Common myeloid progenitor, CD34-positive (primary cell): ENCODE measurements at regions not wholly inside any gene's neighbourhood (a gene's known extent, or its start where the extent isn't known, plus 50 kb on each side); places are given as distances from the start of the nearest gene placed in this dataset.

ENCODE experiments used
- CTCF ChIA-PET: fragments of 350-600 bp; sonication (Branson Sonifier 250); formaldehyde crosslinking; loops from one replicate; lab custom pipeline; 2021; ENCODE audit warnings: antibody characterized with exemption; lab: Charles Lee
- POLR2A ChIA-PET: fragments of 350-600 bp; sonication (Branson Sonifier 250); formaldehyde crosslinking; loops from one replicate; lab custom pipeline; 2021; ENCODE audit warnings: antibody characterized with exemption; lab: Charles Lee
- DNase-seq, 3 donors: peaks; one replicate each; pipeline versions ENCODE4 v3.0.0 to v3.0.0-alpha.2; 2013
- H3K27ac ChIP-seq, 2 experiments: 1 replicate in 1 of 2; 2 replicates in 1 of 2; pipeline ENCODE4 v1.7.0; 2013; ENCODE audit warnings: inconsistent platforms in 2 of 2, low read length in 2 of 2, mild to moderate bottlenecking in 2 of 2, low read depth in 1 of 2, moderate library complexity in 1 of 2; ENCODE audit not compliant: severe bottlenecking in 2 of 2, insufficient read depth in 1 of 2, poor library complexity in 1 of 2
- H3K27me3 ChIP-seq, 5 experiments: replicated peaks in 2 of 5; 1 replicate in 3 of 5; 2 replicates in 2 of 5; pipeline versions ENCODE4 v1.6.1 to v1.7.0; 2013; ENCODE audit warnings: low read length in 4 of 5, mild to moderate bottlenecking in 2 of 5, moderate library complexity in 2 of 5, inconsistent platforms in 1 of 5; ENCODE audit not compliant: insufficient read depth in 5 of 5, control insufficient read depth in 4 of 5
- H3K36me3 ChIP-seq, 4 experiments: 1 replicate in 2 of 4; 2 replicates in 2 of 4; pipeline versions ENCODE4 v1.6.1 to v1.7.0; 2013; ENCODE audit warnings: low read length in 3 of 4, control low read depth in 1 of 4, mild to moderate bottlenecking in 1 of 4; ENCODE audit not compliant: control insufficient read depth in 4 of 4, insufficient read depth in 4 of 4
- H3K4me1 ChIP-seq, 4 experiments: 1 replicate in 3 of 4; 2 replicates in 1 of 4; pipeline versions ENCODE4 v1.6.1 to v1.7.1; 2013; ENCODE audit warnings: low read length in 3 of 4, mild to moderate bottlenecking in 3 of 4, control low read depth in 1 of 4, inconsistent platforms in 1 of 4, moderate library complexity in 1 of 4; ENCODE audit not compliant: control insufficient read depth in 4 of 4, insufficient read depth in 4 of 4; ENCODE audit errors: control extremely low read depth in 1 of 4
- H3K4me3 ChIP-seq, 7 experiments: 1 replicate in 4 of 7; 2 replicates in 3 of 7; pipeline versions ENCODE4 v1.5.1 to v1.7.0; 2013; ENCODE audit warnings: mild to moderate bottlenecking in 7 of 7, low read length in 6 of 7, moderate library complexity in 6 of 7, inconsistent platforms in 2 of 7, low read depth in 2 of 7, control low read depth in 1 of 7; ENCODE audit not compliant: insufficient read depth in 4 of 7, control insufficient read depth in 1 of 7; ENCODE audit errors: extremely low read depth in 1 of 7
- H3K9me3 ChIP-seq, 5 experiments: 1 replicate in 4 of 5; 2 replicates in 1 of 5; pipeline versions ENCODE4 v1.6.1 to v1.7.1; 2013; ENCODE audit warnings: low read length in 4 of 5, mild to moderate bottlenecking in 2 of 5, inconsistent platforms in 1 of 5, low read depth in 1 of 5, moderate library complexity in 1 of 5; ENCODE audit not compliant: control insufficient read depth in 4 of 5, insufficient read depth in 2 of 5; ENCODE audit errors: control extremely low read depth in 1 of 5
- WGBS: methylation state at CpG from one replicate; pipeline ENCODE4 v1.1.5; 2013; ENCODE audit not compliant: insufficient coverage; 5-methylcytosine and 5-hydroxymethylcytosine counted together

DNA sequence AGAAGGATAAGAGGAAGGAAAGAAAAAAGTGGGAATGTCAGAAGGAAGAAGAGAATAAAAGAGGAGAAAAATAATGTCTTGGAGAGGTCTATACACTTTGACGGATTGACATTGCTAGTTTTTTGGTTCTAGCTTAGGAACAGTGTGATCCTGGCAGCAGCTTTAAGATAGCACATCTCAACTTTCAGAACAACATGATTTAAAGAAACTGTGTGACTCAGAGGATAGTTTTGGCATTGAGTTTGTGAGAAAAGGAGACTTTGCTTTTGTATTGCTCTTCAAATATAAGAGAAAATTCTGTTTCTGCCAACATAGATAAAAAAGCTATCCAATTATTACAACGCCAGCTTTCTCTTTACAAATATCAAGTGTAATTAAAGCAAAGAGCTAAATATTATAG is 260.7 kb upstream of the ARRDC3 start:
- CTCF ChIA-PET = no interaction called here
- peaks cover 0 to 3% (median 0%) of the 10 kb centered on the region in 5 experiments for H3K27me3 ChIP-seq
- no peak for DNase-seq
- no peaks in the 10 kb centered on the region for H3K36me3 ChIP-seq
- WGBS = 100% methylated on average over 1 of the region's 2 CpGs
- no peak overlapping the region for H3K4me3 ChIP-seq
- no peaks in the 10 kb centered on the region for H3K4me1 ChIP-seq
- POLR2A ChIA-PET = interaction anchor here (0.5 kb wide), 1 partner anchor 1516 kb away, joined by 3 read pairs; no protein-coding TSS in a partner anchor
- no peaks in the 10 kb centered on the region for H3K9me3 ChIP-seq
- H3K27ac ChIP-seq = no peak overlapping the region

DNA sequence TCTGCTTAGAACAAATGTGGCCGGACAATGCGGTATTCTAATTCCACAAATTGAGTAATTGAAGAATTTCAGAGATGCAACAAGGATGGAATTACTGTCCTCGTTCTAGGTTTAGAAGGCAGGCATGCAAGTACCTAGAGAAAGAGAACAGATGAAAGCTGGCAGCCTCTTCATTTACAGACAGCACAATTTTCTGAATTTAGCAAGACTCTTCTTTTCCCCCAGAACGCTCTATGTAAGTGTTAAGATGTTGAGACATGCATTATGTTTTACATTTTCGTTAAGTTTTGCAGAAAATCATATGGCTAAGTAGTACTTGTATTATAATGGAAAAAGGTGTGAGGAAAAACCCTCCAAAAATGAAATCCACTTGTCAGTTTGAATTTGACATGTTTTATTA is 259.5 kb upstream of the ARRDC3 start:
- ChIA-PET CTCF (interaction anchor here (1.5 to 1.7 kb wide), 3 partner anchors 10 to 144 kb away, joined by 5 to 8 read pairs (median 5); no protein-coding TSS in a partner anchor), POLR2A (no interaction called here)
- 97% methylated on average over 3 of the region's 5 CpGs for WGBS
- H3K36me3 ChIP-seq = no peaks in the 10 kb centered on the region
- peaks cover 0 to 3% (median 0%) of the 10 kb centered on the region in 5 experiments for H3K27me3 ChIP-seq
- no peak overlapping the region for H3K27ac ChIP-seq
- no peak overlapping the region for H3K4me3 ChIP-seq
- no peaks in the 10 kb centered on the region for H3K9me3 ChIP-seq
- DNase-seq = no peak
- H3K4me1 ChIP-seq = no peaks in the 10 kb centered on the region

DNA sequence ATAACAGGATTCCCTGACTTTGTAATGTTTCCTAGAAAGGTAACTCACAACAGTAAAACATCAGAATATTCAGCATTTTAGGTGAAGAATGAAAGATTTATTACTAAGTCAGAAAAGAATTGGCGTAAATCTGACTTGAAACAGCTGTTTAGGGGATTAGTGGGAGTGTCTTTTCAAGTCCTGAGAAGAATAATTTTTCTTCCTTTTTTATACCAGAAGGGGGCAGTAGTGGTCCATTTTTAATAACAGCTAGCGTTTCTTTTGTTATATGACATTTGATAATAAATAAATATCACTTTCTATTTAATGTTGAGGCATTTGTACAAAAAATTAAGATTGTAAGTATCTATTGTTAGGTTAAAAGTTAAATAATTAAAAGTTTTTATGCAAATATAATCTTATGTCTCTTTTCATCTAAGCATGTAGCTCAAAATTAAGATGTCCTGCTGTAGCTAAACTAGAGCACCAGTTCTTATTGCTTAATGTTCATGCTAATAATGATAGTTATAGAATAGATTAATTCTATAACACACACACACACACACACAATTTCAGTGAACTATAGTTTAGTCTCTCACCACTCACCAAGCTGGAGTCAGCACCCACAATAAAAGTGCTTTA is 258.7 kb upstream of the ARRDC3 start:
- ChIA-PET CTCF (interaction anchor here (1.3 to 1.7 kb wide), 4 partner anchors 11 to 144 kb away, joined by 5 to 8 read pairs (median 5); no protein-coding TSS in a partner anchor), POLR2A (interaction anchor here (0.6 kb wide), 1 partner anchor 1157 kb away, joined by 3 read pairs; no protein-coding TSS in a partner anchor)
- H3K36me3 ChIP-seq = no peaks in the 10 kb centered on the region
- no peak overlapping the region for H3K27ac ChIP-seq
- WGBS = 0% methylated on average over 1 of the region's 2 CpGs
- peaks cover 0 to 3% (median 1%) of the 10 kb centered on the region in 5 experiments for H3K27me3 ChIP-seq
- H3K4me1 ChIP-seq = no peaks in the 10 kb centered on the region
- H3K9me3 ChIP-seq = no peaks in the 10 kb centered on the region
- H3K4me3 ChIP-seq = no peak overlapping the region
- peak; percentile 17 to 60 (median 50) for DNase-seq

DNA sequence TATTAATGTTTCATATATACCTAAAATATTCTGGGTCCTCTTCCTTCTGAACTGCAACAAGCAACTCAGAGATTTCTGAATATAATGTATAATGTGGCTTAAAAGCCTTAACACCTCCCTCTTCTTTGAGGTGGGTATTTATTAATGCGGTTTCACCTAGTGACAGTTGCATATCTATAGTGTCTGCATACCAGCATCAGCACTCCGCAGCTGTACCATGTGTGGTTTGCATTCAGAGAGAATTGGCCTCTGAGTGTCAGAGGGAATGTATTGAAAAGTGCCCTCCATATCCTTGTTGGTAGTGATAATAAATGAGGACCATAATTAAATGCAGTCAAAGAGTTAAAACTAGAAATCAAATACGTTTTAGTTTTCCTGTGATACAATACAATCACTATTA is 256.6 kb upstream of the ARRDC3 start:
- H3K27ac ChIP-seq = no peak overlapping the region
- no peaks in the 10 kb centered on the region for H3K9me3 ChIP-seq
- peaks cover 0 to 3% (median 1%) of the 10 kb centered on the region in 5 experiments for H3K27me3 ChIP-seq
- no peaks in the 10 kb centered on the region for H3K36me3 ChIP-seq
- CTCF ChIA-PET = no interaction called here
- no peak for DNase-seq
- no peaks in the 10 kb centered on the region for H3K4me1 ChIP-seq
- POLR2A ChIA-PET = no interaction called here
- no peak overlapping the region for H3K4me3 ChIP-seq
- no CpG with 5 or more reads among the region's 3 CpGs for WGBS

DNA sequence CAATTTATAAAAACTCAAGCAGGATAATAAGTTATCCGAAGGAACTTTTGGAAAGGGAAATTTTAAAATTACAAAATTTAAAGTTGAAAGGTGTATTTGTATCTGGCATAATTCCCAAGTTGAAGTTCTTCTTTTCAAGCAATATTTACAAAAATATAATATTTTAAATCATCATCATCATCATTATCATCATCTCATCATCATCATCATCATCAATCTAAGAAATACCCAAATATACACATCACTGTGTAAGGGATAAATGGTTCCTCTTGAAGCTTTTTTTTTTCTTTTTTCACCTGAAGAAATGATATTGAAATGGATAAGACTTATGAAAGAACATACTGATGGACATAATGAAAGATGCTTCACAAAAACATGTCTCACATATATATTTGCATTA is 254.9 kb upstream of the ARRDC3 start:
- no peak for DNase-seq
- CTCF ChIA-PET = no interaction called here
- POLR2A ChIA-PET = no interaction called here
- H3K9me3 ChIP-seq = no peaks in the 10 kb centered on the region
- H3K36me3 ChIP-seq = no peaks in the 10 kb centered on the region
- H3K4me3 ChIP-seq = no peak overlapping the region
- H3K4me1 ChIP-seq = no peaks in the 10 kb centered on the region
- WGBS = no CpG with 5 or more reads among the region's 1 CpG
- H3K27ac ChIP-seq = no peak overlapping the region
- peaks cover 0 to 4% (median 1%) of the 10 kb centered on the region in 5 experiments for H3K27me3 ChIP-seq

DNA sequence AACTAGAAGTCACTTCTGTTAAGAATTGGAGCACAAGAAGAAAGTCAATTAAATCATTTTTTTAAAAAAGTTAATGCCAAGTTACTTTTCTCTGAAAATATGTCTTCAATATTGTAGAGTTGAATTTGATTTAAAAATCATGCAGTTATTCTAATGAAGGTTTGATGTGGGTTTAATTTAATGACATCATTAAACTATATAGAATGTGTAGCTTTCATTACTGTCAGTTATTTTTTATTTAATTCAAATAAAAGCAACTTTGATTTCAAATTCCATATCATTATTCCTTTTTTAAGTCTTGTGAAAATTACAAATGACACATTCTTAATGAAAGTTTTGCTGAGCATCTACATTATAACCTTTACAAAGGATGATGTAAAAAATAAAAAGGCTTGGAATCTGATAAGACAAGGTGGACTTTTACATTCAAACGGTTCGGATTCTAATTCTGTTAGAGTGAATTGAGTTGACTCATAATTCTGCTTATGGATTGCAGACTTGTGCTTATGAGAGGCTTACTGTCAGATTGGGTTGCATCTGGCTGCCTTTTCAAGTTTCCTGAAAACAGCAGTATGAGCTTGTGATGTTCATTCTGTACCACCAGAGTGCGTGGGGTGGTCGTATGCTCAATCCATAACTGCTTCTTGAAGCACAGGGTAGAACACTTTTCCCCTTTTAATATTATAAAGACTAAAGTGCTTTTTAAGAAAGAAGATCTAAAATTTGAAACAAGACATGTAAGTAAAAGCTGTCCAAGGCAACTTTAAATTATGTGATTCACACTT is 253.0 kb upstream of the ARRDC3 start:
- ChIA-PET POLR2A (no interaction called here), CTCF (no interaction called here)
- H3K27me3 ChIP-seq = peaks cover 0 to 6% (median 1%) of the 10 kb centered on the region in 5 experiments
- no peaks in the 10 kb centered on the region for H3K9me3 ChIP-seq
- no peak overlapping the region for H3K27ac ChIP-seq
- no peak overlapping the region for H3K4me3 ChIP-seq
- DNase-seq = no peak
- WGBS = 100% methylated on average over 3 of the region's 4 CpGs
- H3K4me1 ChIP-seq = no peaks in the 10 kb centered on the region
- no peaks in the 10 kb centered on the region for H3K36me3 ChIP-seq

DNA sequence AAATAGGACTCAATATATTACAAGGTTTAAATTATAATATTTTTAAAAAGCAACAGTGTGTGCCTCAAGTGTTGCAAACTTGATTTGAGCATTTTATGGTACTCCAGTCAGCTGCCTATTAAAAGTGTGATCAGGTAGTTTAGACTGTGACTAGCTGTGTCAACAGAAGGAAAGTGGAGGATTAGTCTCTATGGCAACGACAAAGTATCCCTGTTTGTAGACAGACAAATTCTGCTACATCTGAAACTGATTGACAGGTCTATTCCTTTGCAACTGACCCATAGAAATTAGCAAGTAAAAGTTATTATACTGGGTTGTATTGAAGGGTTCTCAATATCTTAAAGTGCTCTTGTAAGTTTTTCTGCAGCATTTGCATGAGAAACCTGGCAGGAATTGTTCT is 249.8 kb upstream of the ARRDC3 start:
- H3K27me3 ChIP-seq = peaks cover 0 to 6% (median 0%) of the 10 kb centered on the region in 5 experiments
- H3K9me3 ChIP-seq = no peaks in the 10 kb centered on the region
- no peaks in the 10 kb centered on the region for H3K4me1 ChIP-seq
- POLR2A ChIA-PET = no interaction called here
- WGBS = 71% methylated on average over 1 of the region's 1 CpG
- no peak overlapping the region for H3K27ac ChIP-seq
- DNase-seq = no peak
- H3K36me3 ChIP-seq = no peaks in the 10 kb centered on the region
- CTCF ChIA-PET = no interaction called here
- H3K4me3 ChIP-seq = no peak overlapping the region
